B cell (primary cell): ENCODE measurements at regions not wholly inside any gene's neighbourhood (a gene's known extent, or its start where the extent isn't known, plus 50 kb on each side); places are given as distances from the start of the nearest gene placed in this dataset.

Experiments used
- ATAC-seq: fragments of 200-7000 bp; cut with Tn5 transposase; one replicate; pipeline ENCODE4 v1.10.0; 2021; ENCODE audit warnings: low read depth, mild to moderate bottlenecking, moderate number of reproducible peaks, moderate library complexity
- CTCF ChIA-PET: fragments of 350-600 bp; sonication (Branson Sonifier 250); formaldehyde crosslinking; loops from one replicate; lab custom pipeline; 2021; ENCODE audit warnings: antibody characterized with exemption, inconsistent platforms; lab: Charles Lee
- POLR2A ChIA-PET: fragments of 350-600 bp; sonication (Branson Sonifier 250); formaldehyde crosslinking; loops from one replicate; lab custom pipeline; 2021; ENCODE audit warnings: antibody characterized with exemption; lab: Charles Lee
- DNase-seq: peaks from one replicate; pipeline ENCODE4 v3.0.0; 2013
- H2AFZ ChIP-seq: 2 replicates; pipeline ENCODE4 v1.6.1; 2012; ENCODE audit warnings: mild to moderate bottlenecking, low read depth, low read length; ENCODE audit not compliant: insufficient read depth, poor library complexity, severe bottlenecking
- H3K27ac ChIP-seq, 2 donors: 1 replicate in 1 of 2; 2 replicates in 1 of 2; pipeline ENCODE4 v1.5.1; 2012 to 2013; ENCODE audit warnings: low read length in 2 of 2, mild to moderate bottlenecking in 2 of 2, moderate library complexity in 1 of 2
- H3K27me3 ChIP-seq, 4 experiments: fragments of 200-600 bp in 1 of 4; sonication (generic) in 1 of 4; replicated peaks in 1 of 4; 1 replicate in 2 of 4; 2 replicates in 2 of 4; pipeline versions ENCODE4 v1.6.1 to v1.7.0; 2013 to 2016; ENCODE audit warnings: low read length in 3 of 4, mild to moderate bottlenecking in 2 of 4, mixed read lengths in 1 of 4, moderate library complexity in 1 of 4; ENCODE audit not compliant: insufficient read depth in 4 of 4, control insufficient read depth in 3 of 4; ENCODE audit errors: control extremely low read depth in 1 of 4
- H3K36me3 ChIP-seq, 2 experiments: replicated peaks in 1 of 2; 1 replicate in 1 of 2; 2 replicates in 1 of 2; pipeline versions ENCODE4 v1.6.1 to v1.7.1; 2013; ENCODE audit warnings: low read length in 1 of 2; ENCODE audit not compliant: insufficient read depth in 2 of 2, control insufficient read depth in 1 of 2; ENCODE audit errors: control extremely low read depth in 1 of 2, extremely low read depth in 1 of 2
- H3K4me1 ChIP-seq, 2 donors: fragments of 200-600 bp in 1 of 2; sonication (generic) in 1 of 2; 1 replicate in 1 of 2; 2 replicates in 1 of 2; pipeline versions ENCODE4 v1.5.1 to v1.6.1; 2013 to 2017; ENCODE audit warnings: low read length in 2 of 2; ENCODE audit not compliant: control insufficient read depth in 2 of 2, insufficient read depth in 2 of 2
- H3K4me2 ChIP-seq: replicated peaks from 2 replicates; pipeline ENCODE3; 2012; ENCODE audit warnings: mild to moderate bottlenecking, low read depth, low read length; ENCODE audit not compliant: poor library complexity, severe bottlenecking
- H3K4me3 ChIP-seq, 5 experiments: fragments of 200-600 bp in 1 of 5; sonication (generic) in 1 of 5; 1 replicate in 3 of 5; 2 replicates in 2 of 5; pipeline versions ENCODE4 v1.5.1 to v1.7.0; 2011 to 2016; ENCODE audit warnings: low read length in 4 of 5, mild to moderate bottlenecking in 4 of 5, low read depth in 2 of 5, control low read depth in 1 of 5, moderate library complexity in 1 of 5; ENCODE audit not compliant: insufficient read depth in 1 of 5; ENCODE audit errors: control extremely low read depth in 1 of 5, extremely low read depth in 1 of 5
- H3K79me2 ChIP-seq: fragments of 200-600 bp; sonication (generic); one replicate; pipeline ENCODE4 v1.6.0; 2016; ENCODE audit warnings: low read length; ENCODE audit not compliant: control insufficient read depth, insufficient read depth
- H3K9ac ChIP-seq: fragments of 200-600 bp; sonication (generic); 2 replicates; pipeline ENCODE4 v1.6.1; 2017; ENCODE audit warnings: mild to moderate bottlenecking, low read length, moderate library complexity
- H3K9me3 ChIP-seq, 3 donors: one replicate each; pipeline versions ENCODE4 v1.6.1 to v1.7.1; 2013; ENCODE audit warnings: low read length in 2 of 3; ENCODE audit not compliant: control insufficient read depth in 2 of 3, insufficient read depth in 1 of 3; ENCODE audit errors: control extremely low read depth in 1 of 3
- H4K20me1 ChIP-seq: 2 replicates; pipeline ENCODE4 v1.6.0; 2012; ENCODE audit warnings: mild to moderate bottlenecking, low read length; ENCODE audit not compliant: insufficient read depth, control insufficient read depth, poor library complexity, severe bottlenecking
- H3K27ac Mint-ChIP-seq: one replicate; pipeline ENCODE4 v1.8.0; 2021; ENCODE audit warnings: mixed read lengths
- H3K27me3 Mint-ChIP-seq: one replicate; pipeline ENCODE4 v1.8.0; 2021; ENCODE audit warnings: mixed read lengths
- H3K4me1 Mint-ChIP-seq: one replicate; pipeline ENCODE4 v1.8.0; 2021; ENCODE audit warnings: mixed read lengths
- H3K4me3 Mint-ChIP-seq: one replicate; pipeline ENCODE4 v1.8.0; 2021; ENCODE audit warnings: mixed read lengths
- H3K9me3 Mint-ChIP-seq: one replicate; pipeline ENCODE4 v1.8.0; 2022; ENCODE audit warnings: mixed read lengths; ENCODE audit not compliant: insufficient read depth
- EZH2 ChIP-seq: IDR thresholded peaks from 2 replicates; pipeline ENCODE4 v1.6.1; 2012; ENCODE audit warnings: borderline replicate concordance, low read depth, mild to moderate bottlenecking, moderate library complexity, low read length; ENCODE audit not compliant: insufficient read depth, poor library complexity, severe bottlenecking
- WGBS: methylation state at CpG from one replicate; pipeline ENCODE4 v1.1.5; 2013; ENCODE audit warnings: missing lambda C conversion rate; ENCODE audit not compliant: insufficient coverage; 5-methylcytosine and 5-hydroxymethylcytosine counted together
- intact Hi-C: fragments of 100-400 bp; cut with micrococcal nuclease; formaldehyde crosslinking; loops from one replicate; pipeline ENCODE4 v1.10.0; 2022
- TF ChIP-seq, protein P1 (sequence below): fragments of 200-600 bp; IDR thresholded peaks from one replicate; pipeline ENCODE4 v1.8.0; 2022; ENCODE audit warnings: antibody characterized with exemption, mild to moderate bottlenecking

GRCh38 chr6:14770040-14770439, 475.8 kb upstream of the JARID2 start:
- no peak for TF ChIP-seq EZH2
- TF ChIP-seq, protein P1, sequence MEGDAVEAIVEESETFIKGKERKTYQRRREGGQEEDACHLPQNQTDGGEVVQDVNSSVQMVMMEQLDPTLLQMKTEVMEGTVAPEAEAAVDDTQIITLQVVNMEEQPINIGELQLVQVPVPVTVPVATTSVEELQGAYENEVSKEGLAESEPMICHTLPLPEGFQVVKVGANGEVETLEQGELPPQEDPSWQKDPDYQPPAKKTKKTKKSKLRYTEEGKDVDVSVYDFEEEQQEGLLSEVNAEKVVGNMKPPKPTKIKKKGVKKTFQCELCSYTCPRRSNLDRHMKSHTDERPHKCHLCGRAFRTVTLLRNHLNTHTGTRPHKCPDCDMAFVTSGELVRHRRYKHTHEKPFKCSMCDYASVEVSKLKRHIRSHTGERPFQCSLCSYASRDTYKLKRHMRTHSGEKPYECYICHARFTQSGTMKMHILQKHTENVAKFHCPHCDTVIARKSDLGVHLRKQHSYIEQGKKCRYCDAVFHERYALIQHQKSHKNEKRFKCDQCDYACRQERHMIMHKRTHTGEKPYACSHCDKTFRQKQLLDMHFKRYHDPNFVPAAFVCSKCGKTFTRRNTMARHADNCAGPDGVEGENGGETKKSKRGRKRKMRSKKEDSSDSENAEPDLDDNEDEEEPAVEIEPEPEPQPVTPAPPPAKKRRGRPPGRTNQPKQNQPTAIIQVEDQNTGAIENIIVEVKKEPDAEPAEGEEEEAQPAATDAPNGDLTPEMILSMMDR, result no peak
- no peaks in the 10 kb centered on the region for H3K27me3 ChIP-seq
- no peaks in the 10 kb centered on the region for H3K9me3 ChIP-seq
- no peaks in the 10 kb centered on the region for H3K36me3 ChIP-seq
- Mint-ChIP-seq H3K27ac (no peak overlapping the region), H3K27me3 (no peaks in the 10 kb centered on the region), H3K4me1 (peaks cover 7% of the 10 kb centered on the region), H3K4me3 (no peak overlapping the region), H3K9me3 (no peaks in the 10 kb centered on the region)
- no peak for DNase-seq
- H3K4me1 ChIP-seq, result no peaks in the 10 kb centered on the region
- no peak overlapping the region for H3K4me3 ChIP-seq
- H3K4me2 ChIP-seq, result no peak overlapping the region
- intact Hi-C loops, result no loop called here
- WGBS, result 70% methylated on average over 2 of the region's 3 CpGs
- POLR2A ChIA-PET, result no interaction called here
- H3K27ac ChIP-seq, result no peak overlapping the region
- no peak overlapping the region for H2AFZ ChIP-seq
- CTCF ChIA-PET, result interaction anchor here (1.0 kb wide), 1 partner anchor 17 kb away, joined by 5 read pairs; no protein-coding TSS in a partner anchor
- no peak for ATAC-seq
- H3K9ac ChIP-seq, result no peak overlapping the region
- H3K79me2 ChIP-seq, result no peaks in the 10 kb centered on the region
- H4K20me1 ChIP-seq, result no peaks in the 10 kb centered on the region

GRCh38 chr6:14770572-14770971, 475.3 kb upstream of the JARID2 start:
- Histone ChIP-seq H3K36me3 (no peaks in the 10 kb centered on the region), H3K4me2 (no peak overlapping the region), H3K4me3 (no peak overlapping the region), H3K9me3 (no peaks in the 10 kb centered on the region), H3K27ac (no peak overlapping the region), H3K9ac (no peak overlapping the region), H2AFZ (no peak overlapping the region), H3K79me2 (no peaks in the 10 kb centered on the region), H4K20me1 (no peaks in the 10 kb centered on the region), H3K4me1 (no peaks in the 10 kb centered on the region), H3K27me3 (no peaks in the 10 kb centered on the region)
- no peak for TF ChIP-seq EZH2
- TF ChIP-seq, protein P1, result no peak
- no peak overlapping the region for H3K4me3 Mint-ChIP-seq
- ChIA-PET POLR2A (no interaction called here), CTCF (interaction anchor here (1.0 kb wide), 1 partner anchor 17 kb away, joined by 5 read pairs; no protein-coding TSS in a partner anchor)
- DNase-seq (no peak), ATAC-seq (no peak)
- H3K27ac Mint-ChIP-seq, result no peak overlapping the region
- peaks cover 7% of the 10 kb centered on the region for H3K4me1 Mint-ChIP-seq
- H3K9me3 Mint-ChIP-seq, result no peaks in the 10 kb centered on the region
- no peaks in the 10 kb centered on the region for H3K27me3 Mint-ChIP-seq
- intact Hi-C loops, result no loop called here
- WGBS, result 100% methylated on average over 1 of the region's 6 CpGs
